ENCODE measurements at regions not wholly inside any gene's neighbourhood (a gene's known extent, or its start where the extent isn't known, plus 50 kb on each side); places are given as distances from the start of the nearest gene placed in this dataset.

DNA sequence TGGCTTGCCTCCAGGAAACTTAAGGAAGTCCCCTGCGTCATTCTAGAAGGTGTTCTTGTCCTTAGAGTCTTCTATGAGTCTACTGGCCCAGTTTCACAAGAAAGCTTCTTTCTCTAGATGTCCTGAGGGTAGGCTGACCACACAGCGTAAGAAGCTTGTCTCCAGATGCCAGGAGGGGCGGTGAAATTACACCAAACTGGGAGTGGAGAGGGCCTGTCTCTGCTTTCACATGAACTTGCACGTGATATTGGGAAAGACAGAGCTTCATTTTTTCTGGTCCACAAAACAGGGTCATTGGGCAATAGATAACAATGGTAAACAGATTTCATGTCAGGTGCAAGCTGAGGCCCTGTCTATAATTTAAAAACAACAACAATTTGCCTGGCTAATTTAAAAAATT is 85.7 kb upstream of the TBX3 start:
- TF ChIP-seq, protein P1, sequence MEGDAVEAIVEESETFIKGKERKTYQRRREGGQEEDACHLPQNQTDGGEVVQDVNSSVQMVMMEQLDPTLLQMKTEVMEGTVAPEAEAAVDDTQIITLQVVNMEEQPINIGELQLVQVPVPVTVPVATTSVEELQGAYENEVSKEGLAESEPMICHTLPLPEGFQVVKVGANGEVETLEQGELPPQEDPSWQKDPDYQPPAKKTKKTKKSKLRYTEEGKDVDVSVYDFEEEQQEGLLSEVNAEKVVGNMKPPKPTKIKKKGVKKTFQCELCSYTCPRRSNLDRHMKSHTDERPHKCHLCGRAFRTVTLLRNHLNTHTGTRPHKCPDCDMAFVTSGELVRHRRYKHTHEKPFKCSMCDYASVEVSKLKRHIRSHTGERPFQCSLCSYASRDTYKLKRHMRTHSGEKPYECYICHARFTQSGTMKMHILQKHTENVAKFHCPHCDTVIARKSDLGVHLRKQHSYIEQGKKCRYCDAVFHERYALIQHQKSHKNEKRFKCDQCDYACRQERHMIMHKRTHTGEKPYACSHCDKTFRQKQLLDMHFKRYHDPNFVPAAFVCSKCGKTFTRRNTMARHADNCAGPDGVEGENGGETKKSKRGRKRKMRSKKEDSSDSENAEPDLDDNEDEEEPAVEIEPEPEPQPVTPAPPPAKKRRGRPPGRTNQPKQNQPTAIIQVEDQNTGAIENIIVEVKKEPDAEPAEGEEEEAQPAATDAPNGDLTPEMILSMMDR (IDR thresholded peaks at IDR 0.05), result no peak
- DNase-seq (ENCODE audit: low spot score), result no peak
- no peak for ATAC-seq (ENCODE audit: low FRiP score)

DNA sequence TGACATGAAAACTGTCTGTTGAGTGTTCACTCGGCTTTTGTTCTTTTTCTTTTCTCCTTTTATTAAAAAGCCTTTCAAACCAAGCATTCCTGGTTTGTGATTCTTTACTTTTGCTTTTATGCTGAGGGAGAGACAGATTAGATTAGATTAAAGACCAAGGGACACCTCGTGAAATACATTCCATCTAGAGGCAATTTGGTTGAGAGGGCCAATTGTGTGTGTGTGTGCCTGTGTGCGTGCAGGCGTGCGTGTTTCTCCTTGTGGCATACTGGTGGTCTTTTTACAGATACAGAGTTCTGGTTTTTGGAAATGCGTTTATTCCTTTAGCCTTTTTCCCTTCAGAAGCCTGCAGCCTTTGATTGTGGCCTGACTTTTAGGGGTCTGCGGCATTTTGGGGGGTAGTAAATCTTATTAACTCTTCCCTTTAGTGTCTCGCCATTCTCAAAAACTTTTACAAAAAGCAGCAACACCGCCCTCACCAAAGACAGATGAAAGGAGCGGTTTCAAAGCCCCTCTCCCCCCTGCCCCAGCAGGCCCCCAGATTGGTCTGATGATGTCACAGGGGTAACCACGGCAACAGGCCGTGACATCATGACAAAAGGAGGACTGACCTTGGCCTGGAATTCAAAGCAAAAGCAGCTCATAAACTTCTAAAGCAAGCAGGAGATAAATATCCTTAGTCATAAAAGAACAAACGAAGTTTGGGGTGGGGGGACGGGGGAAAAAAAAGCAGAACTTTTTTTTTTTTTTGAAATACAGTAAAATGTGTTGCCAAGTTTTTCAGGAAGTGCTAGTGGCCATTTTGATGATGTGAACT is 84.1 kb upstream of the TBX3 start:
- DNase-seq (ENCODE audit: low spot score), result no peak
- TF ChIP-seq, protein P1 (IDR thresholded peaks at IDR 0.05), result no peak
- no peak for ATAC-seq (ENCODE audit: low FRiP score)

DNA sequence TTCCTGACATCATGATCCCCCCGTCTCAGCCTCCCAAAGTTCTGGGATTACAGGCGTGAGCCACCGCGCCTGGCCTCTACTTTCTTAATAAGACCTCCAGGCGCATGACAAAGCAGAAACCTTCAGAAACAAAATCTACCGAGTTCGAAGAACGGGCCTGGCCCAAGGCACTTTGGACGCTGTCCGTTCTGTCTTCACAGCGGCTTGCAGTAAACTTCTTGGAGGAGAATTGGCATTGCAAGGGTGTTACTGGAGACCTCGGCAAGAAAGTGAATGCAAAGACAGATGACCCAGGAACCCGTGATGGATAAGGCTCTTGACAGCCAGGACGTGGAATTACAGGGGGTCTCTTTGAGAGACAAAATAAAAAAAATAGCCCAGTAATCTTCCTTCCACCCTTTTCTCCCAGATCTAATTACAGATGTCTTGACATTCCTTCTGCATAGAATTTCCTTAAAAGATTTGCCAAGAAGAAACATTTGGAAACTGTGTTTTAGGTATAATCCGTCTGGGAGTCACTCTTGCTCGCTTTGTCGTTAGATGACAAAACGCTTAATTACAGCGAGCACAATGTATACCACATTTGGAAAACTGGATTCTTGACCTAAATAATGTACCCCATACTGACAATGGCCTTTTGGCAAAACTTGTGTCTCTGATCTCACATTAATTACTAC is 83.2 kb upstream of the TBX3 start:
- no peak for ATAC-seq (ENCODE audit: low FRiP score)
- TF ChIP-seq, protein P1 (IDR thresholded peaks at IDR 0.05), result no peak
- DNase-seq (ENCODE audit: low spot score), result no peak

DNA sequence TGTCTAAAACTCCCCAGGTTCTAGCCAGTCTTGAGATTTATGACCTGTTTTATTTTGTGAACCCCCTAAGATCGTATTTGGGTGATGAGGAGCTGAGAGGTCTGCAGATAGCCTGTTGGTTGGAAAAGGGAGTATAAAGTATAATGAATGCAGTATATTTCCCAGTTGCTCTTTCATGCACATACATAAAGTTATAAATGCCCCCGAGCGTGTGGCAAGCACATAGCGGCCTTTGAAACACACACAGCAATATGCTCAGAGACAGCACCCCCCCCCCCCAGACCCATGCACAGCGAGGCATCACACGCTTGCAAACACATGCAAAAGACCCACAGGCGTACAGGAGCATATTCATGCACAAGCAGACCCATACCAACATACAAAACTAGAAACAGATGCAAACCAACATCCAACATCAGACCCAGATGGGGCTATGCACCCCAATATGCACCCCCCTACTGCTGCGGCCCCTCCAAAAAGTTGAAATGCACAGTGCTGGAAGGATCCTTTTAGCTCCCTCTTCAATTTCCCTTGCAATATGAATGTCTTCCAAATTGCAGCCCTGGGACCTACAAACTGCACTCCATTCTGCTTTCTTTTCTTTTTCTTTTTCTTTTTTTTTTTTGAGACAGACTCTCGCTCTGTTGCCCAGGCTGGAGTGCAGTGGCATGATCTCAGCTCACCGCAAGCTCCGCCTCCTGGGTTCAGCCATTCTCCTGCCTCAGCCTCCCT is 82.2 kb upstream of the TBX3 start:
- no peak for ATAC-seq (ENCODE audit: low FRiP score)
- TF ChIP-seq, protein P1 (IDR thresholded peaks at IDR 0.05), result no peak
- no peak for DNase-seq (ENCODE audit: low spot score)

DNA sequence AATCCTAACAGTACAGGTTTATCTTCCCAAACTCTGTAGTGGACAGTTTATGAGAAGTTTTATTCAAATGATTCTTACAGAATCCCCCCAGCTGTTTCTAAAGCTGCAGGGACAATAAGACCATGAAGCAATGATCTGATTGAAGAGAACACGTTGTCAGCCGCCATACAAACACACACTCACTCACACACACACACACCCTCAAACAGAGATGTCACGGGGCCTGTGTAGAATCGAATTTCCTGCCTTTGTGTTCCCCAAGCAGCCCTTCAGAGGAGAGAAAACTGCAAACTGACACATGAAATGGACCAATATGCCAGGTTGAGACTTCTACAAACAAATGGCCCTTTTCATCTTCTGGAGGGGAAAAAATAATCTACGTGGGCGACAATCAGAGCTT is 80.5 kb upstream of the TBX3 start:
- ATAC-seq (ENCODE audit: low FRiP score) (no peak), DNase-seq (ENCODE audit: low spot score) (no peak)
- TF ChIP-seq, protein P1 (IDR thresholded peaks at IDR 0.05), result no peak

DNA sequence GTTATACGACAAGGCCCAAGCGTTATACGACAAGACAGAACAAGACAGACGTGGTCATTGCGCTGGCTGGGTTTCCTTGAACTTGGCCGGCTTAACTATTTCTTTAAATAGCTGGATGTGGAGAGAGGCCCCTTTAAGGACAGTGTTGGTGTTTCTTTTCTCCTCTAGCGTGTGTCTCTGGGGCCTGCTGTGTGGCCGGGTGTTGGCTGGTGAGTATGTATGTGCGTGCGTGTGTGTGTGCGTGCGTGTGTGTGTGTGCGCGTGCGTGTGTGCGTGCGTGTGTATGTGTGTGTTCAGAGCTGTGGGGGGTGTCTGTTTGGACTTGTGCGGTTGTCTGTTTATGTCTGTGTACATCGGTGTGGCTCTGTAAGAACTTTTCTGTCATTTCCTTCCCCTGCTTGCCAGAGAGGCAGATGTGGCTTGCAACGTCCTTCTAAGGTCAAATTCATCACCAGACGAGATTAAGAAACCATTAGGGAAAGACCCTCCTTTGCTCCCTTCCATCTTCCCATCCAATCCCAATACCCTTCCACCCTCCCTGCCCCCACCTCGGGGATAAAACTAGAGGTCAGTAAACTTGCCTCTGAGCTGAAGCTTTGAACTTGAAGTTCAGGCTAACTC is 78.6 kb upstream of the TBX3 start:
- DNase-seq (ENCODE audit: low spot score) (no peak), ATAC-seq (ENCODE audit: low FRiP score) (no peak)
- TF ChIP-seq, protein P1 (IDR thresholded peaks at IDR 0.05), result no peak

Data from omental fat pad (tissue), 3 donors.